ENCODE measurements at regions not wholly inside any gene's neighbourhood (a gene's known extent, or its start where the extent isn't known, plus 50 kb on each side); places are given as distances from the start of the nearest gene placed in this dataset.

GRCh38 chr18:38984968-38985367, 1419.4 kb upstream of the CELF4 start:
- TF ChIP-seq CTCF (IDR thresholded peaks at IDR 0.05) (no peak), EP300 (IDR thresholded peaks at IDR 0.05) (no peak), POLR2A (IDR thresholded peaks at IDR 0.05) (no peak)
